NT2/D1 (cell line): ENCODE measurements at regions not wholly inside any gene's neighbourhood (a gene's known extent, or its start where the extent isn't known, plus 50 kb on each side); places are given as distances from the start of the nearest gene placed in this dataset.

ENCODE experiments used
- SUZ12 ChIP-seq: IDR thresholded peaks from 2 replicates; pipeline ENCODE4 v1.6.1; 2011; ENCODE audit not compliant: insufficient read length, insufficient read depth; ENCODE audit errors: extremely low read depth
- YY1 ChIP-seq: IDR thresholded peaks from 2 replicates; pipeline ENCODE4 v1.6.1; 2011; ENCODE audit not compliant: insufficient read length, insufficient read depth
- ZNF274 ChIP-seq: IDR thresholded peaks from 2 replicates; pipeline ENCODE4 v1.6.1; 2011; ENCODE audit warnings: mild to moderate bottlenecking, low read depth, low read length

GRCh38 chr17:68812876-68813584, 142.2 kb downstream of the ABCA8 start:
- TF ChIP-seq YY1 (no peak), ZNF274 (no peak), SUZ12 (no peak)
